PFSK-1 (cell line): ENCODE measurements at regions not wholly inside any gene's neighbourhood (a gene's known extent, or its start where the extent isn't known, plus 50 kb on each side); places are given as distances from the start of the nearest gene placed in this dataset.

Source experiments
- FOXP2 ChIP-seq: optimal IDR thresholded peaks from 2 replicates; pipeline ENCODE3; 2011; ENCODE audit warnings: borderline replicate concordance, control low read depth, inconsistent platforms; ENCODE audit not compliant: insufficient read depth; ENCODE audit errors: extremely low read length, extremely low read depth
- POLR2AphosphoS5 ChIP-seq: IDR thresholded peaks from 2 replicates; pipeline ENCODE4 v1.6.1; 2012; ENCODE audit warnings: low read depth, mild to moderate bottlenecking, control low read depth, low read length, moderate library complexity
- SIN3A ChIP-seq: IDR thresholded peaks from 2 replicates; pipeline ENCODE4 v1.6.1; 2012; ENCODE audit warnings: mild to moderate bottlenecking, low read length, moderate library complexity, borderline replicate concordance; ENCODE audit not compliant: insufficient read depth
- TAF1 ChIP-seq: IDR thresholded peaks from 2 replicates; pipeline ENCODE4 v1.6.1; 2012; ENCODE audit warnings: low read length, control low read depth, borderline replicate concordance; ENCODE audit not compliant: insufficient read depth
- TF ChIP-seq, protein P1 (sequence below), 2 experiments: IDR thresholded peaks; 2 replicates each; pipeline versions ENCODE4 v1.6.1 to v1.8.0; 2011 to 2012; ENCODE audit warnings: low read depth in 2 of 2, low read length in 2 of 2, control low read depth in 1 of 2, inconsistent platforms in 1 of 2, mild to moderate bottlenecking in 1 of 2, moderate library complexity in 1 of 2; ENCODE audit not compliant: insufficient read depth in 1 of 2

DNA sequence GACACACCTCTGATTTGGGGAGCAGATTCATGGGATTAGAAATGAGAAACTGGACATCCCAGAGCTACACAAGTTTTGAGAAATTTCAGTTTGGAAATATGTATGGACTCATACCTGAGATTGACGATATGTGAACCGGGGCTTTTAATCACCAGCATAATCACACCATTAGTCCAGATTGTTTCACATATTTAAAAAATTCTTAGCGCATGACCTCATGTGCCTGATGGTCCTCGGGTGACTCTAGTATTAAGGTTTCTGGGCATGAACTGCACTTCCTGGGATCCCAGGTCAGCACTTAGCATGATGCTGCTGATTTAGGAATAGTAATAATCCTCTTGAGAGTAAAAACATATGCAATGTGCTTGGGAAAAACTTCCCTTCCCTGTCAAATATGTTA lies 91.9 kb upstream of the BCOR start:
- no peak for TF ChIP-seq TAF1
- TF ChIP-seq FOXP2 = no peak
- TF ChIP-seq POLR2AphosphoS5 = no peak
- TF ChIP-seq, protein P1, sequence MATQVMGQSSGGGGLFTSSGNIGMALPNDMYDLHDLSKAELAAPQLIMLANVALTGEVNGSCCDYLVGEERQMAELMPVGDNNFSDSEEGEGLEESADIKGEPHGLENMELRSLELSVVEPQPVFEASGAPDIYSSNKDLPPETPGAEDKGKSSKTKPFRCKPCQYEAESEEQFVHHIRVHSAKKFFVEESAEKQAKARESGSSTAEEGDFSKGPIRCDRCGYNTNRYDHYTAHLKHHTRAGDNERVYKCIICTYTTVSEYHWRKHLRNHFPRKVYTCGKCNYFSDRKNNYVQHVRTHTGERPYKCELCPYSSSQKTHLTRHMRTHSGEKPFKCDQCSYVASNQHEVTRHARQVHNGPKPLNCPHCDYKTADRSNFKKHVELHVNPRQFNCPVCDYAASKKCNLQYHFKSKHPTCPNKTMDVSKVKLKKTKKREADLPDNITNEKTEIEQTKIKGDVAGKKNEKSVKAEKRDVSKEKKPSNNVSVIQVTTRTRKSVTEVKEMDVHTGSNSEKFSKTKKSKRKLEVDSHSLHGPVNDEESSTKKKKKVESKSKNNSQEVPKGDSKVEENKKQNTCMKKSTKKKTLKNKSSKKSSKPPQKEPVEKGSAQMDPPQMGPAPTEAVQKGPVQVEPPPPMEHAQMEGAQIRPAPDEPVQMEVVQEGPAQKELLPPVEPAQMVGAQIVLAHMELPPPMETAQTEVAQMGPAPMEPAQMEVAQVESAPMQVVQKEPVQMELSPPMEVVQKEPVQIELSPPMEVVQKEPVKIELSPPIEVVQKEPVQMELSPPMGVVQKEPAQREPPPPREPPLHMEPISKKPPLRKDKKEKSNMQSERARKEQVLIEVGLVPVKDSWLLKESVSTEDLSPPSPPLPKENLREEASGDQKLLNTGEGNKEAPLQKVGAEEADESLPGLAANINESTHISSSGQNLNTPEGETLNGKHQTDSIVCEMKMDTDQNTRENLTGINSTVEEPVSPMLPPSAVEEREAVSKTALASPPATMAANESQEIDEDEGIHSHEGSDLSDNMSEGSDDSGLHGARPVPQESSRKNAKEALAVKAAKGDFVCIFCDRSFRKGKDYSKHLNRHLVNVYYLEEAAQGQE (IDR thresholded peaks at IDR 0.05; ENCODE audit: insufficient read depth in 1 of 2, low read depth in 2 of 2, low read length in 2 of 2) = no peak
- TF ChIP-seq SIN3A = no peak

DNA sequence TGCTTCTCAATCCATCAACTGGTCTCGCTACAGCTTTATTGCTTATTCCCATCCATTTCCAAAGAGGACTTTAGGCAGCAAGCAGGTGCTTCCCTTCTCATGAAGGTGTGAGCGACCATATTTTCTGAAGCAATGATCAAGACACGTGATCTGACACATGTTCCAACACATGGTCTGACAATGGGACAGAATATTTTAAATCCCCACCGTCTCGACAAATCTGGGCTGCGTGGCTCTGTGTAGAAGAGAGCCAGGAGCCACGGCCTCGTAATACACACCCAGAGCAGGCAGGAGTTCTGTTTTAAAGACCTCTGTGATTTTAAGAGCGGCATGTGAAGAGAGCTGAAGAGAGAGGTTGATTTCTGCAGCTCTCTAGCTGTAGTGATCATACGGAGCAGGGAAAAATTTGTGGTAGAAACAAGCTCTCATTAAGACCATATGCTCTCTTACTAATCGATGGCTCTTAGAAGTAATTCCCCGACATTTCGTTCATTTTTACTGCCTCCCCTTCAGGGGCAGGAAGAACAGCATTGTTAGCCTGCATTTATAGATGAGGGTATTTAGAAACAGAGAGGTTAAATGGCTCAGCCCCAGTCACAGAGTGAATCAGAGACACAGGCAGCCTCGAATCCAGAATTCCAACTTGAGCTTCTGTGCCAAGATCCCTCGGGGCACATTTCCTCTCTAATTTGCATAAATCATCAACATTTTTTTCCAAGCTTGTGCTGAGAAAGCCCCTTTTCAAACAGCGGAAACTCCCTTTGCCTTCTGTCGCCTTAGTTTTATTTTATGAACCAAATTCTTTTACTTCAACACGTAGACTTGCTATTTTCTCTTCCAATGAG lies 91.0 kb upstream of the BCOR start:
- TF ChIP-seq FOXP2 (no peak), POLR2AphosphoS5 (no peak), TAF1 (no peak), SIN3A (no peak)
- TF ChIP-seq, protein P1 (IDR thresholded peaks at IDR 0.05; ENCODE audit: insufficient read depth in 1 of 2, low read depth in 2 of 2, low read length in 2 of 2) = no peak

DNA sequence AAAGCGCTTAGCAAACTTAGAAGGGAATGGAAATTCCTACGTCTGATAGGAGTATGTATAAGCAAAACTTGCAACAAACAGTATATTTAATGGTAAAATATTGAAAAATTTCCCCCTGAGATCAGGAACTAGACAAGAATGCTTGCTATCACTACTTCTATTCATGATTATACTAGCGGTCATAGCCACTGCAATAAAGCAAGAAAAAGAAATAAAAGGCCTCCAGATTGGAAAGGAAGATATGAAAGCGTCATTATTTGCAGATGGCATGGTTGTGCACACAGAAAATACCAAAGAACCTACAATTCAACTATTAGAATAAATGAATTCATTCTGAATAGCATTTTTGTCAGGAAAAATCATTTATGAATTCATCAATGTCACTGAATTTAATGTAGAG lies 87.2 kb upstream of the BCOR start:
- TF ChIP-seq FOXP2 (no peak), SIN3A (no peak), POLR2AphosphoS5 (no peak), TAF1 (no peak)
- TF ChIP-seq, protein P1 (IDR thresholded peaks at IDR 0.05; ENCODE audit: insufficient read depth in 1 of 2, low read depth in 2 of 2, low read length in 2 of 2) = no peak

DNA sequence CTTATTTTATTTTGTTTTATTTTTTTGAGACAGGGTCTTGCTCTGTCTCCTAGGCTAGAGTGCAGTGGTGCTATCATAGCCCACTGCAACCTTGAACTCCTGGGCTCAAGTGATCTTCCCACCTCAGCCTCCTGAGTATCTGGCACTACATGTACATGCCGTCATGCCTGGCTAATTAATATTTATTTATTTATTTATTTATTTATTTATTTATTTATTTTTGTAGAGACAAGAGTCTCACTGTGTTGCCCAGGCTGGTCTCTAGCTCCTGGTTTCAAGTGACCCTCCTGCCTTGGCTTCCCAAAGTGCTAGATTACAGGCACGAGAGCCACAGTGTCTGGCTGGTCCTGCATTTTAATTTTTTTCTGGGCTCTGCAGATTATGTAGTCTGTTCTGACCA lies 84.9 kb upstream of the BCOR start:
- TF ChIP-seq FOXP2 (no peak), POLR2AphosphoS5 (no peak), TAF1 (no peak), SIN3A (no peak)
- TF ChIP-seq, protein P1 (IDR thresholded peaks at IDR 0.05; ENCODE audit: insufficient read depth in 1 of 2, low read depth in 2 of 2, low read length in 2 of 2) = no peak

DNA sequence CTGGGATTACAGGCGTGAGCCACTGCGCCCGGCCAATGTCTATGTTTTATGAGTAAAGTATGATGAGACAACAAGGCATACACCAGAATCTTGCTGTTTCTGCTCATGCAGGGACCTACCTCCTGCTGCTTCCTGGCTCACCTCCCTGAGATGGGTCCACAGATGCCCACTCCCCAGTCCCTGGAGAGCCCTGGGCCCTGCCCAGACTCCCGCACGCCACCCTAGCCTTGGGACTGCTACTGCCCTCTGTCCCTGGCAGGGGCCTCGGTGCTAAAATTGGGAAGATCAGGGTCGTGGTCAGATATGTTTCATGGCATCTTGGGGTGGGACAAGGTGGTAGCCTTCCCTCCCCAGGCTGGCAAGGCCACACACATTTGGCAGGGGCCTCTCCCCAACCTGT lies 84.3 kb upstream of the BCOR start:
- TF ChIP-seq SIN3A = no peak
- TF ChIP-seq FOXP2 = no peak
- TF ChIP-seq, protein P1 (IDR thresholded peaks at IDR 0.05; ENCODE audit: insufficient read depth in 1 of 2, low read depth in 2 of 2, low read length in 2 of 2) = no peak
- no peak for TF ChIP-seq POLR2AphosphoS5
- no peak for TF ChIP-seq TAF1
